ENCODE measurements at regions not wholly inside any gene's neighbourhood (a gene's known extent, or its start where the extent isn't known, plus 50 kb on each side); places are given as distances from the start of the nearest gene placed in this dataset.

GRCh38 chr3:72219752-72220151, 434.8 kb upstream of the PROK2 start:
- FAIRE-seq = no peak
- Histone ChIP-seq H3K9me3 (ENCODE audit: insufficient read depth, low read depth, low read length) (peaks cover 5% of the 10 kb centered on the region), H3K27ac (ENCODE audit: low read depth, low read length) (no peak overlapping the region), H3K27me3 (ENCODE audit: insufficient read depth, low read length) (no peaks in the 10 kb centered on the region), H3K4me3 (ENCODE audit: insufficient read depth, low read depth, low read length) (no peak overlapping the region), H3K79me2 (ENCODE audit: insufficient read depth, low read length) (no peaks in the 10 kb centered on the region), H3K9ac (ENCODE audit: low read length) (no peak overlapping the region), H3K36me3 (ENCODE audit: insufficient read depth, low read length) (no peaks in the 10 kb centered on the region), H3K4me2 (ENCODE audit: low read length) (no peak overlapping the region), H4K20me1 (ENCODE audit: insufficient read depth, low read length) (no peaks in the 10 kb centered on the region), H2AFZ (ENCODE audit: low read depth, low read length) (no peak overlapping the region), H3K4me1 (ENCODE audit: insufficient read depth, low read length) (no peaks in the 10 kb centered on the region)
- Mint-ChIP-seq H3K27me3 (ENCODE audit: low read depth, unreplicated experiment) (peaks cover 11% of the 10 kb centered on the region), H3K36me3 (ENCODE audit: low read depth, unreplicated experiment) (no peaks in the 10 kb centered on the region), H3K27ac (ENCODE audit: unreplicated experiment) (no peak overlapping the region), H3K9me3 (ENCODE audit: unreplicated experiment) (peaks cover 10% of the 10 kb centered on the region), H3K4me1 (ENCODE audit: low read depth, unreplicated experiment) (no peaks in the 10 kb centered on the region), H3K4me3 (ENCODE audit: unreplicated experiment) (no peak overlapping the region)
- DNase-seq (ENCODE audit: low read depth) = no peak
- TF ChIP-seq EZH2 (IDR thresholded peaks at IDR 0.05; ENCODE audit: insufficient read depth, low read length) (no peak), CTCF (IDR thresholded peaks at IDR 0.05; ENCODE audit: insufficient read depth, low read depth, low read length) (no peak)

- no peak overlapping the region for H3K4me3 Mint-ChIP-seq (ENCODE audit: unreplicated experiment)
Measured at GRCh38 chr3:72217570-72217969, 432.6 kb upstream of the PROK2 start.

More at GRCh38 chr3:72217570-72217969, 432.6 kb upstream of the PROK2 start:
- Histone ChIP-seq H3K4me1 (ENCODE audit: insufficient read depth, low read length) (peaks cover 6% of the 10 kb centered on the region), H3K9ac (ENCODE audit: low read length) (no peak overlapping the region), H4K20me1 (ENCODE audit: insufficient read depth, low read length) (no peaks in the 10 kb centered on the region), H3K27me3 (ENCODE audit: insufficient read depth, low read length) (no peaks in the 10 kb centered on the region), H3K27ac (ENCODE audit: low read depth, low read length) (no peak overlapping the region), H2AFZ (ENCODE audit: low read depth, low read length) (no peak overlapping the region), H3K4me2 (ENCODE audit: low read length) (no peak overlapping the region), H3K36me3 (ENCODE audit: insufficient read depth, low read length) (no peaks in the 10 kb centered on the region), H3K9me3 (ENCODE audit: insufficient read depth, low read depth, low read length) (no peaks in the 10 kb centered on the region), H3K4me3 (ENCODE audit: insufficient read depth, low read depth, low read length) (no peak overlapping the region), H3K79me2 (ENCODE audit: insufficient read depth, low read length) (no peaks in the 10 kb centered on the region)
- no peaks in the 10 kb centered on the region for H3K36me3 Mint-ChIP-seq (ENCODE audit: low read depth, unreplicated experiment)
- H3K4me1 Mint-ChIP-seq (ENCODE audit: low read depth, unreplicated experiment) = no peaks in the 10 kb centered on the region
- TF ChIP-seq CTCF (IDR thresholded peaks at IDR 0.05; ENCODE audit: insufficient read depth, low read depth, low read length) = no peak
- no peak for TF ChIP-seq EZH2 (IDR thresholded peaks at IDR 0.05; ENCODE audit: insufficient read depth, low read length)
- H3K27ac Mint-ChIP-seq (ENCODE audit: unreplicated experiment) = no peak overlapping the region
- no peak for FAIRE-seq
- DNase-seq (ENCODE audit: low read depth) = no peak
- peaks cover 9% of the 10 kb centered on the region for H3K27me3 Mint-ChIP-seq (ENCODE audit: low read depth, unreplicated experiment)
- peaks cover 6% of the 10 kb centered on the region for H3K9me3 Mint-ChIP-seq (ENCODE audit: unreplicated experiment)

Measured in astrocyte (in vitro differentiated cells and primary cell).